HG03469 (cell line): ENCODE measurements at regions not wholly inside any gene's neighbourhood (a gene's known extent, or its start where the extent isn't known, plus 50 kb on each side); places are given as distances from the start of the nearest gene placed in this dataset.

Source experiments
- ATAC-seq: cut with Tn5 transposase; IDR thresholded peaks from one replicate; pipeline ENCODE4 v1.9.1; 2021; ENCODE audit warnings: mild to moderate bottlenecking, moderate library complexity, moderate number of reproducible peaks; ENCODE audit not compliant: unreplicated experiment

DNA sequence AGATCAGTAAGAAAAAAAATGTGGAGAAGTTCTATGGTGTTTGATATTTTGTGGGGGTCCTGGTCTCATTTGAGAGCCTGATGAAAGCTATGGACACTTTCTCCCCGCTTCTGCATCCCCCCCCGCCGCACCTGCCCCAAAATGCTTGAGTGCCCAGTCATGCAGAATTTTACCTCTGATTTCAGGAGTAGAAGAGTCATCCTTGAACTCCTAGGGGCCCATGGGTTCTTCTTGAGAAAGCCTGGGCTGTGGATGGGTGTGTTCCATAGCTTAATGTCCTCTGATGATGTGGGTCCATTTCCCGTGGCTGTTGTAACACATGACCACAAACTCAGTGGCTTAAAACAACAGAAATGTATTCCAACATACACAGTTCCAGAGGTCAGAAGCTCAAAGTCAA, 248.8 kb upstream of the PWP1 start:
- no peak for ATAC-seq

GRCh38 chr12:107437954-107438353, 247.6 kb upstream of the PWP1 start:
- no peak for ATAC-seq

GRCh38 chr12:107439026-107439738, 246.4 kb upstream of the PWP1 start:
- ATAC-seq = no peak

GRCh38 chr12:107440606-107441005, 245.0 kb upstream of the PWP1 start:
- no peak for ATAC-seq

DNA sequence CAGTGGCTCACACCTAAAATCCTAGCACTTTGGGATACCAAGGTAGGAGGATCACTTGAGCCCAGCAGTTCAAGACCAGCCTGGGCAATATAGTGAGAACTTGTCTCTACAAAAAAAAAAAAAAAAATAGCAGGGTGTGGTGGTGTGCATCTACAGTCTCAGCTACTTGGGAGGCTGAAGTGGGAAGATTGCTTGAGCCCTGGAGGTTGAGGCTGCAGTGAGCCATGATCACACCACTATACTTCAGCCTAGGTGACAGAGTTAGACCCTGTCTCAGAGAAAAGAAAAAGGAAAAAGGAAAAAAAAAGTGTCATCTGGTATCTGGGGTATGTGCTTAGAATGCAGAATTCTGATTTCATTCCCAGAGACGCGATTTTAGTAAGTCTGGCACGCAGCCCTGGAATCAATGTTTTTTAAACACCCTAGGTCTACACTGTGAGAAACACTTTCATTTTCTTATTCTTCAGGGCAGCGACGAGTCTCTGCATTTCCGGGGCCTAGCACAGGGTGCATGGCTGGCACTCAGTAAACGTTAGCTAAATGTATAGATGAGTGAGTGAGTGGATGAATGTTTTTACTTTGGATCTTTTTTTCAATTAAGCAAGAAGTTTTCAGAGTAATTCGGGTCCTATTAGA, 243.8 kb upstream of the PWP1 start:
- ATAC-seq = no peak

GRCh38 chr12:107442326-107442987, 243.1 kb upstream of the PWP1 start:
- no peak for ATAC-seq

DNA sequence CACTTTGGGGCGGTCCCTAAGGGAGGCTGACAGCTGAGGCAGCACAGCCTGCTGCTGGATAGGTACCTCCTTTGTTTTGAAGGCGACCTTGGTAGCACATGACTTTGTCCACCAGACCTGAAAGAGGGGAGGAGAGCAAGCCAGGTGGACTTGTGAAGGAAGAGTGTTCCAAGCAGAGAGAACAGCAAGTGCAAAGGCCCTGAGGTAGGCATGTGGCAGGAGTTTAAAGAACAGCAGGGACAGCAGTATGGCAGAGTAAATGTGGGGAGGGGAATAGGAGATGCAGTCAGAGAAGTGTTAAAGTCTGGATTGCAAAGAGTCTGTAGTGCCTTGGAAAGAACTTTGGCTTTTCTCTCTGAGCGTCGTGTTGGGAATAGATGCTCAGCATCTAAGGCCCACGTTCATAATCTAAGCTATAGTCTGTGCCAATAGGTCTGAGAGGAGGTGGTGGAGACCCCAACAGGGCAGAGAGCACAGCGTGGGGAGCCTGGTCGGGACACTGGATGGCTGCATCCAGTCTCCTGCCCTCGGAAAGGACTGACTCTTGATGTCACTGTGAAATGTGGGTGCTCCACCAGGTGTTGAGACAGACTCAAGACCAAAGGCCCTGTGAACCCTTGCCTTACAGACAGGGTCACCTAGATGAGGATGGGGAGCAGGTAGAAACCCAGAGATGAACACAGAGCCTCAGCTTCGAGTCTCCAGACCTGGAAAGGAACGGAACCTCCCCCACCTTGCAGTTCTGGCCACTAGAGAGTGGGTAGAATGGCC, 242.1 kb upstream of the PWP1 start:
- no peak for ATAC-seq

GRCh38 chr12:107444771-107445170, 240.8 kb upstream of the PWP1 start:
- no peak for ATAC-seq

GRCh38 chr12:107446476-107446875, 239.1 kb upstream of the PWP1 start:
- no peak for ATAC-seq

GRCh38 chr12:107447336-107447735, 238.3 kb upstream of the PWP1 start:
- no peak for ATAC-seq

GRCh38 chr12:107448198-107448597, 237.4 kb upstream of the PWP1 start:
- no peak for ATAC-seq

- ATAC-seq = no peak
Measured at GRCh38 chr12:107449891-107450290, 235.7 kb upstream of the PWP1 start.

- ATAC-seq = no peak
Measured at GRCh38 chr12:107450541-107450940, 235.1 kb upstream of the PWP1 start.

DNA sequence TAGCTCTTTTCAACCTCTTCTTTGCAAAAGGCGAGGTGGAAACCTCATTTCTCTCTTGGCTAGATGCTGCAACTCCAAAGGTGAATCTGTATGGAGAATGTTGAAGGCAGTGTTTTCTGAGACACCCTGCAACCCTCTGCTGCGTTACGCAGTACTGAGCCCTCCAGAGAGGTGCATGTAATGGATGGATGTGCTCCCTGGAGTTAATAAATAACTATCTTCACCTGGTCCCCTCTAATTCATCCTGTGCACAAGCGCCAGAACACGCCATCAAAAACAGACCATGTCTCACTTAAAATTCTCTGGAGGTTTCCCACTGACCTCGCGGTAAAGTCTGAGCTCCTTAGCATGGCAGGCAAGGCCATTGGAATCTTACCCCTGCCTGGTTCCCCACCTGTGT, 234.4 kb upstream of the PWP1 start:
- no peak for ATAC-seq

GRCh38 chr12:107454109-107454830, 231.3 kb upstream of the PWP1 start:
- ATAC-seq = no peak

DNA sequence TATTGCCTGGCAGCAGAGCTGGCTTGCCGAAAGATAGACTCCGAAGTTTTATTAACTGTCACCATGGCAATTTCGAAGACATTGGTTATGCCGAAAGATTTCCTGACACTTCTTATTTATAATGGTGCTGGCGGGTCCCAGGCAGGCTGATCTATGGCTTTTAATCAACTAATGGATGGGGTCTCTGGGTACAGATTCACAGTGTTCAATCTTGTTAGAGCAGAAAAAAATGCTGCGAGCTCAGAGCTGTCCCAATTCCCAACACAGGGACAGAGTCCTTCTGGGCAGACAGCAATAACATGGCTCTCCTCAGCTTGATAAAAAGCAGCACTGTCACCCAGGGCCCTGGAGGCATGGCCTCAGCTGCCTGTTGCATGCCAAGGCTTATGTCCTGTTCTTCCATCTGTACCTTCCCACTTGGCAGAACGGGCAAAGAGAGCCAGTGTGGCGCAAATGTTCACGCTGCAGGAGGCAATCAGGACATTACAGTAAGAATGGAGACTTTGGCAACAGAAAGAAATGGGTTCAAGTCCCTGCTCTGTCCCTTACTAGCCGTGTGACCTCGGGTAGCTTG, 228.2 kb upstream of the PWP1 start:
- ATAC-seq = no peak

DNA sequence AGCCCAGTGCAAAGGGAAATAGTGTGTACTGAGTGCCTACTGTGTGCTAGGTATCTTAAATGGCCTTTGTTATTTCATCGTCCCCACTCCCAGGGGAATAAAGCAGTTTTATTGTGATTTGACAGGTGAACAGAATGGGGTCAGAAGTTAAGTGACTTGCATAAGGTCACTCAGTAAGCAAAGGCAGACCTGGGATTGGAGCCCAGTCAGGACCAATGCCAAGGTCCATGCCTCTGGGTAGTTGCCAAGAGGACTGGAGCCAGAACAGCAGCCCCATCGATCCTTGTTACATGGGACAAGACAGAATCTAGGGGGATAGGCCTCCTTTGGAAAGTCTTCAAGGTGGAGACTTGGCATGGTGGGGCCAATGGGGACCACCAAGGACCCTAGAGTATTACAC, 227.4 kb upstream of the PWP1 start:
- no peak for ATAC-seq

GRCh38 chr12:107458990-107459389, 226.6 kb upstream of the PWP1 start:
- no peak for ATAC-seq

- no peak for ATAC-seq
Measured at GRCh38 chr12:107459641-107460040, 226.0 kb upstream of the PWP1 start.

DNA sequence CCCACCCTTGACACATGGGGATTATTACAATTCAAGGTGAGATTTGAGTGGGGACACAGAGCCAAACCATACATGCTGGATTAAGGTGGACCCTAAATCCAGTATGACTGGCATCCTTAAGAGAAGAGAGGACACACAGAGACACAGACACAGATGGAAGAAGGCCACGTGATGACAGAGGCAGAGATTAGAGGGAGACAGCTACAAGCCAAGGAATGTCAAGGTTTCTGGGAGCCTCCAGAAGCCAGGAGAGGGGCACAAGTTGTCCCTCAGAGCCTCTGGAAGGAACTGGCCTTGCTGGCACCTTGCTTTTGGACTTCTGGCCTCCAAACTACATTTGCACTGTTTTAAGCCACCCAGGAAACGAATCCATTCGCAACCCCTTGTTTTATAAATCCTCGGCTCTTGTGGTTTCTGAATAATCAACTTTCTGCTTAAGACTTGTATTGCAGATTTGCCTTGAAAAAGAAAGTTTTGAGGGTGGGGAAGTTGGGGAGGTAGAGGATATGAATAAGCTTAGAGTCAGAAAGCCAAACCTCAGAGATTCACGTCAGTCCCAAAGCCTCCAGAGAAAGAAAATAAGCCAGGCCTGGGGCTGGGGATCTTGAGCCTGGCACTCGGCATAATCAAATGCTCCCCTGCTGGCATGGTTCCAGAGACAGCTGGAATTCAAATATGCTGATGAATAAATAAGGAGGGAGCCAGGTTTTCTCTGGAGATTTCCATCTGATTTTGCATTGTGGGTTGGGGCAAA, 224.2 kb upstream of the PWP1 start:
- no peak for ATAC-seq
